ENCODE measurements at regions not wholly inside any gene's neighbourhood (a gene's known extent, or its start where the extent isn't known, plus 50 kb on each side); places are given as distances from the start of the nearest gene placed in this dataset.

DNA sequence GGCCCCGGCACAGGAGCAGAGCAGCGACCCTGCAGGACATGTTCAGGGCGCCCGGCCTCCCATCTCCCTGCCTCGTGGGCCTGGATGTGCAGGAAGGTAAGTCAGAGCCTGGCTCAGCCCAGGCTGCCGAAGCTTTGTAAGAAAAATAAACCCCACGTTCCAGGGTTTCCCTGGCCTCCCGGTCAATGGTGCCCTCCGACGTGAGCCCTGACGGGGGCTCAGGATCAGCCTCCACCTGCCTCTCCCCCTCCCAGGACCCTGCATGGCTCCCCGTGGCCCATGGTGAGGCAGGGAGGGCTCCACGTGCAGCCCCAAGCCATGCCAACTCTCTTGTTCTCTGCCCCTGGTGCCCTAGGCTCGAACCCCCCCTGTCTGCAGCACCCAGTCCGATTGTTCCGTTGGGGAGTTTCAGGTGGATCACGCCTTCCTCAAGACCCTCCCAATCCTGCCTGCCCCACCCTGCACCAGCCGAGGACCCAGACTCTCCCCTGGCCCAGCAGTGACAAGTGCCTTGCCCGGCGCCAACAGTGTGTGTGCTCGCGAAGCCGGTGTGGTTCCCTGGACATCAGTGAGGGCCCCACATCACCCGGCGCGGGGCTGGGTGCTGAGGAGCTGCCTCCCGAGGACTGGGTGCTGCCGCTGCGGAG is 73.2 kb downstream of the PDGFA start:
- Histone ChIP-seq H4K91ac (ENCODE audit: low read depth, low read length, poor library complexity) (no peak overlapping the region), H3K18ac (ENCODE audit: low read length) (peak overlapping the region; percentile 95), H3K4me3 (ENCODE audit: low read length in 2 of 2) (no peak overlapping the region), H4K8ac (ENCODE audit: low read depth, low read length) (no peak overlapping the region), H3K4ac (ENCODE audit: low read length) (no peak overlapping the region), H3K27me3 (ENCODE audit: control insufficient read depth in 3 of 3, insufficient read depth in 3 of 3, low read depth in 1 of 3, low read length in 3 of 3) (peaks cover 0 to 14% (median 0%) of the 10 kb centered on the region in 3 experiments), H3K23ac (ENCODE audit: low read depth, low read length, poor library complexity) (no peak overlapping the region), H3K36me3 (replicated peaks in 1 of 2; ENCODE audit: control insufficient read depth in 2 of 2, insufficient read depth in 2 of 2, low read length in 2 of 2) (no peaks in the 10 kb centered on the region), H3K27ac (replicated peaks; ENCODE audit: low read length) (no peak overlapping the region), H2BK12ac (ENCODE audit: low read length) (peak overlapping the region; percentile 78), H3K9ac (ENCODE audit: low read depth, low read length, poor library complexity) (peak overlapping the region; percentile 44), H3K4me2 (ENCODE audit: insufficient read depth, low read length, poor library complexity, severe bottlenecking) (no peak overlapping the region), H2AK5ac (ENCODE audit: low read depth, low read length) (peak overlapping the region; percentile 60), H3K79me1 (ENCODE audit: low read depth, low read length) (peaks cover 4% of the 10 kb centered on the region), H3K4me1 (ENCODE audit: control insufficient read depth in 2 of 2, insufficient read depth in 1 of 2, low read depth in 1 of 2, low read length in 2 of 2) (peaks cover 0 to 18% of the 10 kb centered on the region in 2 donors), H2BK120ac (ENCODE audit: low read depth, low read length) (peak overlapping the region; percentile 52), H3K9me3 (replicated peaks in 1 of 2; ENCODE audit: control insufficient read depth in 2 of 2, insufficient read depth in 1 of 2, low read depth in 1 of 2, low read length in 2 of 2) (peaks cover 0 to 2% of the 10 kb centered on the region in 2 donors), H3K14ac (ENCODE audit: low read length) (peak overlapping the region; percentile 71), H2BK15ac (ENCODE audit: low read length) (peak overlapping the region; percentile 94), H2AFZ (ENCODE audit: low read length) (no peak overlapping the region), H2BK5ac (ENCODE audit: low read length) (peak overlapping the region; percentile 91)
- WGBS, 2 donors (ENCODE audit: extremely low coverage in 2 of 2, insufficient read length in 2 of 2, insufficient replicate concordance in 1 of 2): no CpG with 5 or more reads among the region's 29 CpGs
- no peak for DNase-seq (ENCODE audit: low spot score)

Data from neuronal stem cell (in vitro differentiated cells).